ENCODE measurements at regions not wholly inside any gene's neighbourhood (a gene's known extent, or its start where the extent isn't known, plus 50 kb on each side); places are given as distances from the start of the nearest gene placed in this dataset.

GRCh38 chr20:63072231-63072791 is 65.5 kb upstream of the BHLHE23 start:
- no peak for DNase-seq (ENCODE audit: low read depth)

- peak; percentile 63 for DNase-seq (ENCODE audit: low read depth)
Observed at GRCh38 chr20:63071541-63072181, 64.9 kb upstream of the BHLHE23 start.

DNA sequence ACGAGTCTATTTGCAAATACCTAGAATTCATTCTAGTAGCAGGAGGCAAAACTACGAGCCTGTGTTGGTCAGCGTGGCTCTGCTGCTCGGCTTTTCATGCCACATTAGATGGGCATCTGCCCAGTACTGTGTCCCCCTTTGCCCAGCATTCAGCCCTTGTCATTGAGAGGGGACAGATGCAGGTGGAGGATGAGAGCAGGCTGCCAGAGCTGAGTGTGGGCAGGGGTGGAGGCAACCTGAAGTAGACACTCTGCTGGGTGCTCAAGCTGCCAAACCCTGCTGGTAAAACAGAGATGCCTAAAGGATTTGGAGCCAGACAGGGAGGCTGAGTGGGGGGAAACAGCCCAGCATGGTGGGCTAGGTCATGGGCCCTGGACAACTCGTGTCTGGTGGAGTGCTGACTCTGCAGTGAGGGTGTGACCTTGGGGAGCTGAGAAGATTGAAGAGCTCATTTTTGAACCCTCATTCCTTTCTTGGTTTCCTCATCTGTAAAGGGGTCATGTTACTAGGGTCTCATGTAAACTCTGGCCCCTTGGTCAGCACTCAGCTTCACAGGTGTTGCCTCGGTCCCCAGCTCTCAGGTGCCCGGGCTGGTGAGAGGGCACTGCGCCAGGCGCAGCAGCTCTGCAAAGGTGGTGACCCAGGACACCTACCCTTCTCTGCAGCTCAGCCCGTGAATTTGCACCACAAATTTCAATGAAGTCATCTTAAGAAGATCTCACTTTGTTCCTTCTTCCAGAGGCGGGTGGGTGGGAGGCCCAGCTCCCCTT is 64.2 kb upstream of the BHLHE23 start:
- no peak for DNase-seq (ENCODE audit: low read depth)

DNA sequence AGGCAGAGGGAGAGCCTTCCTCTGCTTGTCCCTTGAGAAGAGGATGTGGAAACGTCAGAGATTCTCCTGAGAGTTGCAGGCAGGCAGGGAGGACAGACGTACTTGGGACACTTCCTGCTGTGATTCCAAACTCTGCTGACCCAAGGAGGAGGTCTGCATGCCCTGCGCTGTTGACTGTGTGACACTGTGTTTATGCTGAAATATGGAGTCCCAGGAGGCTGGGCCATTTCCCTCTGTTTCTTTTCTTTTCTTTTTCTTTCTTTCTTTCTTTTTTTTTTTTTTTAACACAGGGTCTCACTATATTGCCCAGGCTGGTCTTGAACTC is 63.5 kb upstream of the BHLHE23 start:
- DNase-seq (ENCODE audit: low read depth) = no peak

GRCh38 chr20:63068711-63069367 is 62.1 kb upstream of the BHLHE23 start:
- no peak for DNase-seq (ENCODE audit: low read depth)

DNA sequence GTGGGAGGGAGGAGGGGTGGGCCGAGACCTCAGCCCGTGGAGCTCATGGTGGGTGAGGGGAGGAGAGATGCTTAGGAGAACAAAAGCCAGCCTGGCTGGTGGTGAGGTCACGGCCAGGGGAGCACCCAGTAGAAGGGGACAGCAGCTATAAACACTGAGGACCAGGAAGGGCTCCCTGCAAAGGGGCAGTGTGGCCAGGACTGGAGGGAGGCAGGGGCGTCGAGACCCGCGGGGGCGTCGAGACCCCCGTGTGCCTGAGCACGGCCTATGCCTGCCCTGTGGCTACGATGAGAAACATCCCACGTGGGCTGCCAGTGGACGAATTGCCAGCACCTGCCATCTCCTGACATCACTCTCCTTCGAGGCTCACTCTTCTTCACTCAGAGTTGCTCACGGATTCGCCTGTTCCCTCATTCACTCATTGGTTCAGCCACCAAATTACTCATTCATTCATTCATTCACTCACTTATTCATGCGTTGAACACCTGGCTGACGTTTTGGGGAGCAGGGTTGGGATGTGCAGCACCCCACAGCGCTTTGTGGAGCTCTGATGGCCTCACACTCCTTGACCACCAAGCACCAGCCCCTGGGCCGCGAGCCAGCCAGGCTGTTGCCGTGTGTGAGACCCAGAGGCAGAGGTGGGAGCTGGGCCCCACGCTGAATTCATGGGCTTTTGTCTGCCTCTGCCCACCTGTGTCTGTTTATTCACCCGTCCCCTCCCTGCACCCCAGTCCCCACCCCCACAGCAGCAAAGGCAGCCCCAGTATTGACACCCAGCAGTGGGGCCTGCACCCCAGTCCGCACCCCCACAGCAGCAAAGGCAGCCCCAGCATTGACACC is 61.2 kb upstream of the BHLHE23 start:
- no peak for DNase-seq (ENCODE audit: low read depth)

DNA sequence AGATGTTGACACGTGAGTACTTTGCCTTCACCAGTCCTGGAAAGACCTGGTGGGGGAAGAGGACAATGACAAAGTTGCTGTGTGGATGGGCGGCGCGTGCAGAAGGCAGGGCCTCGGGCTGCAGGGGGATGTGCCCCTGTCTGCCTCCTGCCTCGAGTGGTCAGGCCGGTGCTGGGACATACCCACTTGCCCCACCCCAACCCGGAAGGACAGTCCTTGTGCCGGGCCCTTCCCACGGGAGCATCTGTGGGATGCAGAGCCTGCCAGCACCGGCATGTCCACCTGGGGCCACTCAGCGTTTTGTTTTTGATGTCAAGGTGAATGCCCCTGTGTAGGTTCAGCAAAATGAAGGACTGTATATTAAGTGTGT is 60.5 kb upstream of the BHLHE23 start:
- no peak for DNase-seq (ENCODE audit: low read depth)

GRCh38 chr20:63066506-63067265 is 59.9 kb upstream of the BHLHE23 start:
- no peak for DNase-seq (ENCODE audit: low read depth)

DNA sequence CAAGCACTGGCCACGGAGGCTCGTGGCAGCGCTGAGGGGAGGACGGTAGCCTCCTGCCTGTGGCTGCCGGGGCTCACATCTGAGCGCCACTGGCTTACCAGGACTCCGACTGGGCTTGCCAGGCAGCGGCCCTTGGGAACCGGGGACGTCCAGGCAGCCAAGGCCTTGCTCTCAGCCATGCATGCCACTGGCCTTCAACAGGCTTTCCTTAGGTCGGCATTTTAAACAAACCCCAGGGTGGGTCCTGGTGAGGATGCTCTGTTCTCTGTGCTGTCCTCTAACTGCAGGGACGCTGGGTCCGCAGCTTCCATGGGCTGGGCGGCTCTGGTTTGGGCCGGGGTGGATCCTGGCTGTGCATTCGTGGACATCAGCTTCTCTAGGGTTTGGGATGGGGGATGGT is 59.1 kb upstream of the BHLHE23 start:
- no peak for DNase-seq (ENCODE audit: low read depth)

DNA sequence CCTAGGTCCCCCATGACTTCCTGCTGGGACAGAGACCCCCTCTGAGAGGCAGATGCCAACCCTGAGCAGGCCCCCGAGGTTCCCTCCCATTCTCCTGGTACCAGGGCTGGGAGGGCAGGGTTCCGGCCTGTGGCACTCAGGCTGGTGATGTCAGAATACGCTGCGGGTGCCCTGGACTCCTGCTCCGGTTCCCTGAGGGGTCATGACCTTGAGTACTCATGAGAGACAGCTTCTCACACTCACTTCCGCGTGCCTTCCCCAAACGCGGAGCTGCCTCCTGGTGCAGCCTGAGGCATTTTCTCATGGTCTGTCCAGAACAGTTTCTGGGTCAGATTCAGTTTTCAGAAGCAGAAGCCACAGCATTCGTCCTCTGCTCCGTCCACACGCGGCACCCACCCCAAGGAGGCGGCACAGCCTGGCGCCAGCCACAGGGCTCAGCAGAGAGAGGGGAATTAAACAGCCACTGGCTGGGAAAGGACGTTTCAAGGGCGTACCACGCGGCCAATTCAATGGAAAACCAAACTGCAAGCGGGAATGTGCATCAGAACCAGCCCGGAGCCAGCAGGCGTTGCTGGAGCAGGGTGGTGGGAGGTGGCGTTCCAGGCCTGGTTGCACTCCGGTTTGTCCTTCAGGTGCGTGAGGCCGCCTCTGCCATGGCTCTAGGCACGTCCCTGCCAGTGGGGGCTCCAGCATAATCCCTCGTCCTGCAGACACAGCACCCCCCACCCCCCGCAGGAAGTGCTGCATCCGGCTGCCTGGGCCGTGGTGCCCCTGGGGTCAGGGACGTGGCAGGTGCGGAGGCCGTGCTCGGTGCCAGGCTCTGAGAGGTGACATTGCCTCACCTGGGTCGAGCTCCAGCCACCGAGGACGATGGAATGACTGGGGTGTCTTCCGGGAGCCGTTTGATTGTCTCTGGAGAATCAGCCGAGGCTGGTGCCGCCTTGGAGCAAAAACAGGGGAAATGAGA is 58.3 kb upstream of the BHLHE23 start:
- DNase-seq (ENCODE audit: low read depth) = no peak

- no peak for DNase-seq (ENCODE audit: low read depth)
Observed at GRCh38 chr20:63064310-63064709, 57.5 kb upstream of the BHLHE23 start.

DNA sequence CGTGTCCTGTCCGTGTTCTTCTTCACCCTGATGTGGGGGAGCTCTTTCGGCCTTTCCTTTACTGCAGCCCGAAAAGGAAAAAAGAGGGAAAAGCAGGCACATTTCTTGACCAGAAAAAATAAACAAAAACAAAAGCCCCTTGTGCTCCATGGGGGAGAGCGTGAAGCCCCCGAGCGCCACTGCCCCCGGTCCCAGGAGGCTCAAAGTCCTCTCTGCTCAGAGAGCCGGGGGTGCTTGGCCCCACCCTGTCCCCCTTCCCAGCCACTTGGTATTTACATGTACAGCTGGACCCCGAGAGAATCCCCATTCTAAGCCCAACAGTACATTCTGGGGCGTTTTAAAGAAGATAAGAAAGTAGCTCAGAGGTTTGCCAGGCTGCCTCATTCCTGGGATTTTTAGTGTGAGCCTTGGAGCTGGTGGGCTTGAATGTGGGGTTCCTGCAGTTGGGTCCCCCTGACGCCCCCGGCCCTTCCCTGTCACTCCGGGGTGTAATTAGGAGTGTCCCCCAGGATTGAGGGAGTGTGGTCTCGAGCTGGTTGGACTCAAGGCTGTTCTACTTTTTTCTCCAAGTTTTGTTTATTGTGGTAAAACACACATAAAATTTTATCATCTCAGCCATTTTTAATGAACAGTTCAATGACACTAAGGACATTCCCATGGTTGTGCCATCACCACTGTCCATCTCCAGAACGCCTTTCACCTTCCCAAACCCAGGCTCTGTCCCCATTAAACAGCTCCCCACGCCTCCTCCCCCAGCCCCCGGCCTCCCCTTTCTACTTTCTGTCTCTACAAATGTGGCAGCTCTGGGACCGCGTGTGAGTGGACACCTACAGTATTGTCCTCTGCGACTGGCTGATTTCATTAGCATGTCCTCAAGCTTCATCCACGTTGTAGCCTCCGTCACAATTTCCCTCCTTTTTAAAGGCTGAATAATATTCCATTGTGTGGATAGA is 55.7 kb upstream of the BHLHE23 start:
- DNase-seq (ENCODE audit: low read depth) = no peak

DNA sequence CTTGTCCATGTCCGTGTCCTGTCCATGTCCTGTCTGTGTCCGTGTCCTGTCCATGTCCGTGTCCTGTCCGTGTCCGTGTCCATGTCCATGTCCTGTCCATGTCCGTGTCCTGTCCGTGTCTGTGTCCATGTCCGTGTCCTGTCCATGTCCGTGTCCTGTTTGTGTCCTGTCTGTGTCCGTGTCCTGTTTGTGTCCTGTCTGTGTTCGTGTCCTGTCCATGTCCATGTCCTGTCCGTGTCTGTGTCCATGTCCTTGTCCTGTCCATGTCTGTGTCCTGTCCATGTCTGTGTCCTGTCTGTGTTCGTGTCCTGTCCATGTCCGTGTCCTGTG is 55.0 kb upstream of the BHLHE23 start:
- DNase-seq (ENCODE audit: low read depth) = no peak

- DNase-seq (ENCODE audit: low read depth) = no peak
Observed at GRCh38 chr20:63061051-63061770, 54.4 kb upstream of the BHLHE23 start.

GRCh38 chr20:63060057-63060991 is 53.6 kb upstream of the BHLHE23 start:
- DNase-seq (ENCODE audit: low read depth) = peak; percentile 75

DNA sequence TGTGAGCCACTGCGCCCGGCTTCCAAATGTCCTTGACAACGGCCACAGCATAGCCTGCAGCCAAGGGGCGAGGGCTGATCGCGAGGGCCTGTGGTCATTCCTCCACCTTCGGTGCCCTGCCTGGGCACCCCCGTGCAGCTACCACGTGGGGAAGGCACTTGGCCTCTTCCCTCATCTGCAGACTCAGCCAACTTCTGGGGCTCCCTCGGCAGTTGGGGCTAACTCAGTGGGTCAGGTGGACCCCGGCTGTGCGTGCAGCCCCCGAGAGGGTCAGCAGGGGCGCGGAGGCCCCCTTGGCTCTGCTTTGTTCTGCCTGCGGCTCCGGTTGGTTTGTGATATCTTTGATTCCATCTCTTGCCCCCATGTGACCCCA is 52.9 kb upstream of the BHLHE23 start:
- DNase-seq (ENCODE audit: low read depth) = no peak
